ENCODE measurements at regions not wholly inside any gene's neighbourhood (a gene's known extent, or its start where the extent isn't known, plus 50 kb on each side); places are given as distances from the start of the nearest gene placed in this dataset.

GRCh38 chr19:28535352-28535775 lies 677.6 kb downstream of the UQCRFS1 start:
- H3K27ac ChIP-seq (ENCODE audit: control insufficient read depth, insufficient read depth), result no peak overlapping the region
- SMC1A ChIA-PET (ENCODE audit: uncharacterized antibody, unreplicated experiment), result interaction anchor here (1.0 to 1.9 kb wide), 3 partner anchors 9 to 95 kb away, joined by 3 to 5 read pairs (median 4); no protein-coding TSS in a partner anchor
- H3K4me2 ChIP-seq (ENCODE audit: control insufficient read depth, insufficient read depth), result no peak overlapping the region

More at GRCh38 chr19:28535352-28535775, 677.6 kb downstream of the UQCRFS1 start:
- 0% methylated on average over 1 of the region's 1 CpG for WGBS (ENCODE audit: insufficient coverage, insufficient replicate concordance, low lambda C conversion rate, missing lambda C conversion rate)
- RAD21 ChIA-PET (ENCODE audit: unreplicated experiment), result interaction anchor here (0.6 kb wide), 1 partner anchor 68 kb away, joined by 3 read pairs; no protein-coding TSS in a partner anchor
- CTCF ChIA-PET, result interaction anchor here (1.1 kb wide), 1 partner anchor 14 kb away, joined by 4 read pairs; no protein-coding TSS in a partner anchor
- H3K4me3 ChIP-seq, result no peak overlapping the region
- intact Hi-C loops (cut with micrococcal nuclease; ENCODE audit: unreplicated experiment), result no loop called here
- no peaks in the 10 kb centered on the region for H3K36me3 ChIP-seq (ENCODE audit: control insufficient read depth in 2 of 2, insufficient read depth in 2 of 2, low read length in 1 of 2)
- H3K9me3 ChIP-seq (replicated peaks; ENCODE audit: control insufficient read depth, insufficient read depth, low read length), result no peaks in the 10 kb centered on the region
- ATAC-seq (no peak), FAIRE-seq (no peak), DNase-seq (ENCODE audit: low read depth, low spot score) (no peak)
- H3K4me1 ChIP-seq (ENCODE audit: control insufficient read depth, insufficient read depth, low read length), result no peaks in the 10 kb centered on the region
- H3K27me3 ChIP-seq (replicated peaks in 1 of 2; ENCODE audit: control insufficient read depth in 2 of 2, insufficient read depth in 2 of 2, low read length in 1 of 2), result no peaks in the 10 kb centered on the region
- H2AFZ ChIP-seq (ENCODE audit: control insufficient read depth, low read depth, low read length), result no peak overlapping the region
- no peaks in the 10 kb centered on the region for H3K79me2 ChIP-seq (ENCODE audit: control insufficient read depth, insufficient read depth, low read length)
- POLR2A ChIA-PET, result no interaction called here
- no peak for TF ChIP-seq ZZZ3 (IDR thresholded peaks at IDR 0.05; ENCODE audit: control insufficient read depth, insufficient read length, low read depth)
- no peak for TF ChIP-seq JUND (IDR thresholded peaks at IDR 0.05; ENCODE audit: low read depth, low read length)
- TF ChIP-seq ZBED1 (IDR thresholded peaks at IDR 0.05; ENCODE audit: borderline replicate concordance), result no peak
- TF ChIP-seq ZNF24 (IDR thresholded peaks at IDR 0.05), result no peak
- TF ChIP-seq BRCA1 (IDR thresholded peaks at IDR 0.05; ENCODE audit: low read depth, low read length), result no peak
- TF ChIP-seq SMAD1 (IDR thresholded peaks at IDR 0.05; ENCODE audit: low read depth, partially characterized antibody), result no peak
- TF ChIP-seq RELB (IDR thresholded peaks at IDR 0.05; ENCODE audit: low read depth), result no peak
- TF ChIP-seq CHD1 (IDR thresholded peaks at IDR 0.05; ENCODE audit: low read depth, low read length), result no peak
- no peak for TF ChIP-seq MXI1 (IDR thresholded peaks at IDR 0.05; ENCODE audit: low read depth, low read length)
- TF ChIP-seq RELA (IDR thresholded peaks at IDR 0.05; ENCODE audit: borderline replicate concordance, partially characterized antibody), result no peak
- TF ChIP-seq GABPA (IDR thresholded peaks at IDR 0.05; ENCODE audit: low read depth), result no peak
- no peak for TF ChIP-seq SIX5 (IDR thresholded peaks at IDR 0.05; ENCODE audit: low read depth, low read length, severe bottlenecking)
- no peak for TF ChIP-seq CHD4 (IDR thresholded peaks at IDR 0.05)
- no peak for TF ChIP-seq PAX8 (IDR thresholded peaks at IDR 0.05)
- TF ChIP-seq PKNOX1 (IDR thresholded peaks at IDR 0.05), result no peak
- TF ChIP-seq NR2C1 (IDR thresholded peaks at IDR 0.05), result no peak
- in situ Hi-C loops (cut with MboI), result no loop called here
- no peak overlapping the region for H3K9ac ChIP-seq (ENCODE audit: control insufficient read depth, insufficient read depth, low read length)
- H4K20me1 ChIP-seq (ENCODE audit: control insufficient read depth, insufficient read depth), result no peaks in the 10 kb centered on the region
- no TSS peak for BruUV-seq (replicated peaks)
